CD4-positive, alpha-beta T cell treated with Interleukin-21 for 1 hour (primary cell): ENCODE measurements at regions not wholly inside any gene's neighbourhood (a gene's known extent, or its start where the extent isn't known, plus 50 kb on each side); places are given as distances from the start of the nearest gene placed in this dataset.
A peak's percentile ranks its signal among the peaks of the same experiment; 100 is the strongest.
"Not testable (repeated sequence)": the region's sequence is repeated elsewhere in the genome, so short reads cannot be mapped to it uniquely, and the experiment has no call there.

Experiments
- DNase-seq: peaks from one replicate; pipeline ENCODE4 v3.0.0-alpha.2; 2020

DNA sequence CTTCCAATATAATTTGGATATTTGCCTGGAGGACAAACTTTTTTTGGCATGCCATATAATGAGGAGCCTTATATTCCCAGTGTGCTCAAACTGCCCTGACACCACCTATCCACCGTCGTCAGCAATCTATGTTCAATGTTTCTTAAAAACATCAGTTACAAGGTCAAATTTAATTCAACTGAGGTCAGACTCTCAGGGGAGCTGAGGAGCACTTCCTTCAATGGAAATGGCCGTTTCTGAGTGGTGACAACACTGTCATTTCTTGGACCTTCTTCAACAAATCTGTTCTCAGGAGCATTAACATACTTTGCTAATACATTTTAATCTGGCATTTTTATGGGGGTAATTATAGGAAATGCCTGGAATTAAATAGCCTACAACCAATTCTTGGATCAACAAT is 90.8 kb upstream of the FBXO28 start:
- not testable (repeated sequence) for DNase-seq

- DNase-seq, result not testable (repeated sequence)
Observed at GRCh38 chr1:224022249-224022970, 91.5 kb upstream of the FBXO28 start.

- not testable (repeated sequence) for DNase-seq
Observed at GRCh38 chr1:224019866-224020265, 94.0 kb upstream of the FBXO28 start.

DNA sequence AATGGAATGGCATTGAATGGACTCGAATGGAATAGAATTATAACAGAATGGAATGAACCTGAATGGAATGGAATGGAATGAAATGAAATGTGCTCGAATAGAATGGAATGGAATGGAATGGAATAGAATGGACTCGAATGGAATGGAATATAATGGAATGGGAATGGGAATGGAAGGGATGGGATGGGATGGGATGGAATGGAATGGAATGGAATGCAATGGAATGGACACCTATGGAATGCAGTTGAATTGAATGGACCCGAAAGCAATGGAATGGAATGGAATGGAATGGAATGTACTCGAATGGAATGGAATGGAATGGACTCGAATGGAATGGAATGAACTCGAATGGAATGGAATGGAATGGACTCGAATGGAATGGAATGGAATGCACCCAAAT is 98.1 kb upstream of the FBXO28 start:
- DNase-seq, result not testable (repeated sequence)

DNA sequence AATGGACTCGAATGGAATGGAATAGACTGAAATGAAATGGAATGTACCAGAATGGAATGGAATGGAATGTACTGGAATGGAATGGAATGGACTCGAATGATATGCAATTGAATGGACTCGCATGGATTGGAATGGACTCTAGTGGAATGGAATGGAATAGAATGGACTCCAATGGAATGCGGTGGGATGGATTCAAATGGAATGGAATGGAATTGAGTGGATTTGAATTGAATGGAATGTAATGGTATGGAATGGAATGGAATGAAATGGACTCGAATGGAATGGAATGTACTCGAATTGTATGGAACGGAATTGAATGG is 99.6 kb upstream of the FBXO28 start:
- no peak for DNase-seq

DNA sequence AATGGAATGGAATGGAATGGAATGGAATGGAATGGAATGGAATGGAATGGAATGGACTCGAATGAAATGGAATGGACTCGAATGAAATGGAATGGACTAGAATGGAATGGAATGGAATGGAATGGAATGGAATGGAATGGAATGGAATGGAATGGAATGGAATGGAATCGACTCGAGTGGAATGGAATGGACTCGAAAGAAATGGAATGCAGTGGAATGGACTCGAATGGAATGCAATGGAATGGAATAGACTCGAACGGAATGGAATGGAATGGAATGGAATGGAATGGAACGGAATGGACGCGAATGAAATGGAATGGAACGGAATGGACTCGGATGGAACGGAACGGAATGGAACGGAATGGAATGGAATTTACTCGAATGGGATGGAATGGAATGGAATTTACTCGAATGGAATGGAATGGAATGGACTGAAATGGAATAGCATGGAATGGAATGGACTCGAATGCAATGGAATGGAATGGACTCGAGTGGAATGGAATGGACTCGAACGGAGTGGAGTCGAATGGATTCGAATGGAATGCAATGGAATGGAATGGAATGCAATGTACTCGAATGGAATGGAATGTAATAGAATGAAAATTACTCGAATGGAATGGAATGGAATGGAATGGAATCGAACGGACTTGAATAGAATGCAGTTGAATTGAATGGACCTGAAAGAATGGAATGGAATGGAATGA is 100.1 kb upstream of the FBXO28 start:
- not testable (repeated sequence) for DNase-seq

GRCh38 chr1:224012807-224013434 is 101.0 kb upstream of the FBXO28 start:
- DNase-seq, result not testable (repeated sequence)

GRCh38 chr1:224012162-224012561 is 101.7 kb upstream of the FBXO28 start:
- DNase-seq, result not testable (repeated sequence)

GRCh38 chr1:224011751-224012150 is 102.2 kb upstream of the FBXO28 start:
- DNase-seq, result not testable (repeated sequence)

GRCh38 chr1:224011153-224011552 is 102.8 kb upstream of the FBXO28 start:
- DNase-seq, result not testable (repeated sequence)

DNA sequence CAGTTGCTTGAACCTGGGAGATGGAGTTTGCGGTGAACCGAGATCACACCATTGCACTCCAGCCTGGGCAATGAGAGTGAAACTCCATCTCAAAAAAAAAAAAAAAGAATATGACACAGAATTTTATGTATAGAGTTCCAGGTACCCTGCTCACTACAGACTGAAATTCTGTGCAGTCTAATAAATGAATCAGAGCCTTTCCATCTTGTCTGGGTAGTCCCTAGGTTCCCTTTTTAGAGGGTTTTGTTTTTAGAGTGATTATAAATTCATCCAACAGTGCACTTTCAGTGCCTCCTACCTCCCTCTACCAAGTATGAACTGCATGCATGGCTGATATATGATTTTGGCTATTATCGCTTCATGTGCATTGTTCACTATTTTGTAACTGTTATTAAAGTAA is 107.9 kb upstream of the FBXO28 start:
- DNase-seq, result not testable (repeated sequence)

DNA sequence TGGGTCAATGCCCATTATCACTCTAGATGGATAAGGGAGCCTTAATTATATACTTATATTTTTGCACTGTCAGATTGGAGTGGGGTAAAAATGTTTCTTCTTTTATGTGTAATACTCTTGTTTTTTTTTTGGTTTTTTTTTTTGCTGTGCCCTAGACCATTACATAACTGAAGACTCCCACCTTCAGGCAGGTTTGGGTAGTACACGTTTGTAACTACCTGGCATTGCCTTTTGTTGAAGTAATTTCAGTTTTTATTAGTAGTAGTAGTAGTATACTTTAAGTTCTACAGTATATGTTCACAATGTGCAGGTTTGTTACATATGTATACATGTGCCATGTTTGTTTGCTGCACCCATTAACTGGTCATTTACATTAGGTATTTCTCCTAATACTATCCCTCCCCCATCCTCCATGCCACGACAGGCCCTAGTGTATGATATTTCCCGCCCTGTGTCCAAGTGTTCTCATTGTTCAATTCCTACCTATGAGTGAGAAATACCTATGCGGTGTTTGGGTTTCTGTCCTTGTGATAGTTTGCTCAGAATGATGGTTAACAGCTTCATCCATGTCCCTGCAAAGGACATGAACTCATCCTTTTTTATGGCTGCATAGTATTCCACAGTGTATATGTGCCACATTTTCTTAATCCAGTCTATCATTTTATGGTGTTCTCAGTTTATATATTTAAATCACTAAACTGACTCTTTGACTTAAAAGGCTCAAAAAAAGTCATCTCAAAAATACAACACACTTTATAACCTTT is 109.2 kb upstream of the FBXO28 start:
- DNase-seq, result peak; percentile 72

DNA sequence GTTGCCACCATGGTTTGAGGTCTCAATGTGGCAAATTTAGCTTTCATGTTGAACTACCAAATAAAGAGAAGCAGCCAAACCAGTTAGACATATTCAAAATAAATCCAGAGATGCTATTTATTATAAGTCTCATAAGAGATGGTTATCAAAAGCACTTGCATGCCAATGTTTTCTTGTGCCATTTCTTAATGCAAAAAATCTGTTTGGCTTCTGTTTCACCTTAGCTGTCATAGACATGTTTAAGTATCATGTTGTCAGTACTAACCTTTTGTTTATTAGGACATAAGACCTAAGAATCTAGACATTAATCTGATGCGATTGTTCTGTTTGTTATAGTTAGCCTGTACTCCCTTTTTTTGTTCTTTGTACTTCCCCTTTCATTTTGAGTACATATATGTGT is 110.0 kb upstream of the FBXO28 start:
- not testable (repeated sequence) for DNase-seq

- not testable (repeated sequence) for DNase-seq
Observed at GRCh38 chr1:224001757-224002156, 112.2 kb upstream of the FBXO28 start.

GRCh38 chr1:223999761-224000160 is 114.2 kb upstream of the FBXO28 start:
- DNase-seq, result not testable (repeated sequence)

GRCh38 chr1:223998676-223999455 is 115.0 kb upstream of the FBXO28 start:
- DNase-seq, result not testable (repeated sequence)

GRCh38 chr1:223996376-223996775 is 117.5 kb upstream of the FBXO28 start:
- not testable (repeated sequence) for DNase-seq

DNA sequence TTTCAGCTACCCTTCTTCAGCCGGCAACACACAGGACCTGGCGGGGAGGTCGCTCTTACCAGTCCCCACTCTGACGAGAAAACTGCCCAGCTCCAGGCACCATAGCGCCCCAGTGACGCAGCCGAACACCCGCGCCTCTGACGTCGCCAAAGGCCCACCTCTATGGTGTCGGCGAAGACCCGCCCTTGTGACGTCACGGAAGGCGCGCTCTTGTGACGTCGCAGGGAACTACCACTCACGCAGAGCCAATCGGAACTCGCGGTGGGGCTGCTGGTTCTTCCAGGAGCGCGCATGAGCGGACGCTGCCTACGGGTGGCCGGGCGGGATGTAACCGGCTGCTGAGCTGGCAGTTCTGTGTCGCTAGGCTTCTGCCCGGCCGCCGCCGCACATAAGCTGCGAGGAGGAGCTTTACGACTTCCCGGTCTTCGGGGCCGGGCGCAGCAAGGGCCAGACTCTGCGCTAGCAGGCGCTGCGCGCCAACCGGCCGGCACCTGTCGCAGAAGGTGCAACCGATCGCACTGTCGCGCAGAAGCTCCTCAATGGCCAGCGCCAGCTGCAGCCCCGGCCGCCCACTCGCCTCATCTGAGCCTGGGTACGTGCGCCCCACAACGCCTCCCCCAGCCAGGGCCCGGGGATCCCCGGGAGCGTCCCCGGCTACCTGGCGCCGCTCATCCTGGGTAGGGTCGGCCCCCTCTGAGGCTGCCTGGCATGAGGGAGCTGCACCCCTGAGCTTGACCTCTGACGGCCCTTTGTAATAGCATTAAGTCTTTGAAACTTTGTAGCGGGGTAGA is 121.3 kb upstream of the FBXO28 start:
- peak; percentile 100 for DNase-seq

DNA sequence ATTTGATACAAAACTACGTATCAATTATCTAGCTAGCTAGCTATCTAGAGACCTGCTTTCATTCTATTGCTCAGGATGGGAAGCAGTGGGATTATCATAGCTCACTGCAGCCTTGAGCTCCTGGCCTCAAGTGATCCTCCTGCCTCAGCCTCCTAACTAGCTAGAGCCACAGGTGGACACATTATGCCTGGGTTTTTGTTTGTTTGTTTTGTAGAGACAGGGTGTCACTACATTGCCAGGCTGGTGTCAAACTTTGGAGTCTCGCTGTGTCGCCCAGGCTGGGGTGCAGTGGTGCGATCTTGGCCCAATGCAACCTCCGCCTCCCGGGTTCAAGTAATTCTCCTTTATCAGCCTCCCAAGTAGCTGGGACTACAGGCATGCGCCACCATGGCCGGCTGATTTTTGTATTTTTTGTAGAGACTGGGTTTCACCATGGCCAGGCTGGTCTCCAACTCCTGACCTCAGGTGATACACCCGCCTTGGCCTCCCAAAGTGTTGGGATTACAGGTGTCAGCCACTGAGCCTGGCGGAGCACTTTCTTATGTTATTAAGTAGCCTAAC is 122.5 kb upstream of the FBXO28 start:
- not testable (repeated sequence) for DNase-seq

DNA sequence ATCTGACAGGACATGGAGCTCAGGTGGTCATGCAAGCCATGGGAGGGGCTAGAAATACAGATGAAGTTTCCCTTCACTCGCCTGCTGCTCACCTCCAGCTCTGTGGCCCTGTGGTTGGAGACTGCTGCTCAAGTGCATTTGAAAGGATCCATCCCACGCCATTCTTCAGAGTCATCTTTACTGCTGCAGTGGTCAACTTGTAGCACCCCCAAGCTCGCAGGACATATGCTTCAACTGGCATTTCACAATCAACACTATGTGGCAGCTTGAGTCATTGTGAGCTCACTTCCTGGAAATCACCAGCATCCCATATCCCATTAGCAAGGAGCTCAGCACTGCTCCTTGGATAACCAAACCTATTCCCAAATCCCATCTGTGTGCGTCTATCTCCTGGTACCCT is 116.2 kb upstream of the TP53BP2 start:
- not testable (repeated sequence) for DNase-seq

- not testable (repeated sequence) for DNase-seq
Observed at GRCh38 chr1:223952801-223953200, 107.1 kb upstream of the TP53BP2 start.
